Neural cell (in vitro differentiated cells): ENCODE measurements at regions not wholly inside any gene's neighbourhood (a gene's known extent, or its start where the extent isn't known, plus 50 kb on each side); places are given as distances from the start of the nearest gene placed in this dataset.

Experiments
- CTCF ChIP-seq: fragments of 450-650 bp; IDR thresholded peaks from 2 replicates; pipeline ENCODE4 v1.5.1; 2014; ENCODE audit warnings: antibody characterized with exemption, mild to moderate bottlenecking, moderate library complexity; ENCODE audit not compliant: poor library complexity, severe bottlenecking
- EP300 ChIP-seq: fragments of 450-650 bp; conservative IDR thresholded peaks from 2 replicates; pipeline ENCODE4 v1.6.1; 2014; ENCODE audit warnings: antibody characterized with exemption, mild to moderate bottlenecking, moderate library complexity; ENCODE audit not compliant: poor library complexity, severe bottlenecking
- EZH2 ChIP-seq: fragments of 200-600, 300-800 bp; shearing (Covaris generic), sonication (generic); IDR thresholded peaks from 2 replicates; pipeline ENCODE4 v1.6.1; 2014; ENCODE audit warnings: antibody characterized with exemption, low read length, borderline replicate concordance, mild to moderate bottlenecking; ENCODE audit not compliant: insufficient read depth, poor library complexity, severe bottlenecking

GRCh38 chr11:80816454-80816847 lies 1375.6 kb upstream of the TENM4 start:
- TF ChIP-seq EZH2 (no peak), CTCF (no peak), EP300 (no peak)
